NCI-H2081 treated with DMSO at 0.1 percent for 48 hours (cell line): ENCODE measurements at regions not wholly inside any gene's neighbourhood (a gene's known extent, or its start where the extent isn't known, plus 50 kb on each side); places are given as distances from the start of the nearest gene placed in this dataset.

Experiments
- DNase-seq: peaks from one replicate; lab custom pipeline; 2025; lab: John Stamatoyannopoulos, UW

DNA sequence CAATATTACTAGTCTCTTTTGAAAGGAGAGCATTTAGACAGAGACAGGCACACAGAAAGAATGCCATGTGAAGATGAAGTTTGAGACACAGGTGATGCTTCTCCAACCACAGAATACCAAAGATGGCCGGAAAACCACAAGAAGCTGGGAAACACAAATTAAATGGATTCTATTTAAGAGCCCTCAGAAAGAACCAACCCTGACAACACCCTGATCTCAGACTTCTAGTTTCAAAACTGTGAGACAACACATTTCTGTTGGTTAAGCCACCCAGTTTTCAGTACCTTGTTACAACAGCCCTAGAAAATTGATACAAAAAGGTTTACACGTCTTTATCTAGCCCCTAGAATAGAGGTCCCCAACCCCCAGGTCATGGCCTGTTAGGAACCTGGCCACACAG, 79.8 kb upstream of the CCNG1 start:
- DNase-seq, result no peak

DNA sequence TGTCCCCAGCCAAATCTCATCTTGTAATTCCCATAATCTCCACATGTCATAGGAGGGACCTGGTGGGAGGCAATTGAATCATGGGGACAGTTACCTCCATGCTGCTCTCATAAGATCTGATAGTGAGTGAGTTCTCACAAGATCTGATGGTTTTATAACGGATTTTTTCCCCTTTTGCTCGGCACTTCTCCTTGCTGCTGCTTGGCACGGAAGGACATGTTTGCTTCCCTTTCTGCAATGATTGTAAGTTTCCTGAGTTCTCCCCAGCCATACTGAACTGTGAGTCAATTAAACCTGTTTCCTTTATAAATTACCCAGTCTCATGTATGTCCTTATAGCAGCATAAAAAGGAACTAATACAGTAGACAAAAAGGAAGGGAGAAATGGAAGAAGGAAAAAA, 76.7 kb upstream of the CCNG1 start:
- no peak for DNase-seq

DNA sequence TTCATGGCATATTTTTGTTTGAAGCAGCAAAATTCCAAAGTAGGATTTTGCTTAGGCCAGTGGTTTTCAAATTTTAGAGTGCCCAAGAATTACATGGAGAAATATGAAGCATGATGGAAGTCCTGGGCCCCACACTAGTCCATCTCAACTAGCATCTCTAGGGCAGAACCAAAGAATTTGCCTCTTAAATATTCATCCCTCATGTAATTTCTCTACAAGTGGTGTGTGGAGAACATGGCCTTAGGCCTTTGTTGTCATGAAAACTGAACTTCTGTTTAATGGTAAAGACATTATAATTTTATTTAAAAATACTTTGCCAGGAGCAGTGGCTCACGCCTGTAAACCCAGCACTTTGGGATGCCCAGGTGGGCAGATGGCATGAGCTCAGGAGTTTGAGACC, 75.9 kb upstream of the CCNG1 start:
- no peak for DNase-seq

- DNase-seq, result no peak
Observed at GRCh38 chr5:163362840-163363371, 74.5 kb upstream of the CCNG1 start.

- DNase-seq, result no peak
Observed at GRCh38 chr5:163363389-163363788, 74.0 kb upstream of the CCNG1 start.

GRCh38 chr5:163366757-163367156, 70.6 kb upstream of the CCNG1 start:
- DNase-seq, result no peak

DNA sequence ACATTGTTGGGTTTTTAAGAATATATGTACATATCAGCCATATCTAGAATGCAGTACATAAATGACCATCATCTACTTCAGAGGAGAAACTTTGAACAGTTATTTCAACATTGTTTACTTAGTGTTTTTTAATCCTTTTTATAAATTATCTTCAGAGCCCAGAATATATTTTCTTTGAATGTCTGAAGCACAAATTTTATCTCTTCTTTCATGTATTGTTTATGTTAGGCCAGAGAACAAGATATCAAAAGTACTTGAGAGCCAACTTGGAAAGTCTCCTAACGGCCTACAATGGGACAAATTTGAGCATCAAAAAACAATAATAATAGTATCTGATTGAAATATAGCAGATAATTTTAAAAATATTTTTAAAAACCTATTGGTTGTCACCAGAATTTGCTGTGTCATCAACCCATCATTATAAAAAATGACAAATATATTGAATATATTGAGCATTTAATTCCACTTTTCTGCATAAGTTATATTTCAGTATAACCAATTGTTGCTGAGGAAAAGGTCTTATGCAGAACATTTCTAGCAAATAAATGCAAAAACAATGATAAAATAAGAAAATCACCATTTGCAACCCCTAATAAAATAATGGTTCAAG, 67.5 kb upstream of the CCNG1 start:
- no peak for DNase-seq

DNA sequence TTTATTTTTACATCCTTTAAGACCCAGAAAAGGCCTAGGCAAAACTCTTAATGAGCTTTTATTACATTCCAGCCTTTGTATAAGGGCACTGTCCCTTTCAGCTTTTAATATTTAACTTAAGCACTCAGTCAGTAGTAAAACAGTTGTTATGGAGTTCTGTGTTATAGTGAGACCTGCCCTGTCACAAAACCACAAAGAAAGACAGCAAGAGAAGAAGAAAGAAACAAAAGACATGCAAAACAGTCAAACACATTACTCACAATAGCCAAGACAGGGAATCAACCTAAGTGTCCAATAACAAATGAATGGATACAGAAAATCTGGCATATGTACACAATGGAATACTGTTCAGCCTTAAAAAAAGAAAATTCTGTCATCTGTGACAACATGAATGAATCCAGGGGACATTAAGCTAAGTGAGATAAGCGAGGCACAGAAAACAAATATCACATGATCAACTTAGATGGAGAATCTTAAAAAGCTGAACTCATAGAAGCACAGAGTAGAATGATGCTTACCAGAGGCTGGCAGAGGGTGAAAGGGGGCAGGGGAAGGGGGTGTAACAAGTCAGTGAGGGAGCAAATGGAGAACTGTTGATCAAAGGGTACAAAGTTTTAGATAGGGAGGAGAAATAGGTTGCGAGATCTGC, 63.8 kb upstream of the CCNG1 start:
- no peak for DNase-seq

DNA sequence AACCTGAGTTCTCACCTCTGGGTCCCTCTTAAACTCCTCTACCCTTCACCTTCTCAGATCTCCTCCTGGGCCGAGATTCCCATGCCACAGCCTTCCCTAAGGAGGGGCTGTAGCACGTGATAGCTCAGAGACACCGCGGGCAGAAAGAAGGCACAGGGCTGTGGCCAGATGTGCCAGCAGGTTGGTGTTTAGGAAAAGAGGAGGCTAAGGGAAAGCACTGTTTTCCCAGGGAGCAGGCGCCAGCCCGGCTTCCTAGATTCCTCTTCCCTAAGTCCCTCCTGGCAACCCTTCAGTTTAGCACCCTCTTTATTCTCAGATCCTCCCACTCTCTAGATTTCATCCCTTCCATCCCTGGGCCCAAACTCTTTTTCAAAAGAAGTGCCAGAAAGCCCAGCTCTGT, 59.4 kb upstream of the CCNG1 start:
- no peak for DNase-seq

- DNase-seq, result no peak
Observed at GRCh38 chr5:163379298-163380155, 57.9 kb upstream of the CCNG1 start.

GRCh38 chr5:163381832-163382231, 55.6 kb upstream of the CCNG1 start:
- no peak for DNase-seq

DNA sequence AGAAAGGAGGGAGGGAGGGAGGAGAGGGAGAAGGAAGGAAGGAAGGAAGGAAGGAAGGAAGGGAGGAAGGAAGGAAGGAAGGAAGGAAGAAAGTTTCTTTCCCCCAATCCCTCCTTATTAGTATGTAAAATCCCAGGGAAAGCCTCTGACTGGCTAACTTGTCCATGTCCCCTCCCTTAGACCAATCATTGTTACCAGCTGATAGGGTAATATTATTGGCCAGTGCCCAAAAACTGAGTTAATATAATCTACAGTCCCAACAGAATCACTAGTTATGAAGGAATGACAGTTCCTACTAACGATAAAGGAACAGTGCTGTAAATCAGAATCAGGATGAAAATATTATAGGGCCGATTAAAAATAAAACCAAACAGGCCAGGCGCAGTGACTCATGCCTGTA, 53.6 kb upstream of the CCNG1 start:
- no peak for DNase-seq

DNA sequence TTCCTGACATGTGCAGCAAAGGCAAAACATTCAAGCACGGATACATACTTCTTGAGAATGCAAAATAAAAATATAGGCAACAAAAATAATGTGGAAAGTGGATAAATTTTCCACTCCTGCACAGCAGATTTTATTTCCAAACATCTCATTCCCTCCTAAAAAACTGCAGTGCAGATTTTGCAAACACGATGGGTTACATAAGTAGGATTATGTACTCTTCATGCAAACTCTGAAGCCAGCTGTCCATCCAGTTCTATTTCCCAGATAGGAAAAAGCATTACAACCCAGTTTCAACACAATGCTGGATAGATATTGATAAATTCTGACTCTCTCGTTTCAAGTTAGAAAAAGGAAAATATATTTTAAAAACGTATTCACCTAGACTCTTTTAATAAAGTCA, 52.7 kb upstream of the CCNG1 start:
- DNase-seq, result no peak

- DNase-seq, result no peak
Observed at GRCh38 chr5:163385271-163385670, 52.1 kb upstream of the CCNG1 start.

- DNase-seq, result no peak
Observed at GRCh38 chr5:163385824-163386223, 51.6 kb upstream of the CCNG1 start.

DNA sequence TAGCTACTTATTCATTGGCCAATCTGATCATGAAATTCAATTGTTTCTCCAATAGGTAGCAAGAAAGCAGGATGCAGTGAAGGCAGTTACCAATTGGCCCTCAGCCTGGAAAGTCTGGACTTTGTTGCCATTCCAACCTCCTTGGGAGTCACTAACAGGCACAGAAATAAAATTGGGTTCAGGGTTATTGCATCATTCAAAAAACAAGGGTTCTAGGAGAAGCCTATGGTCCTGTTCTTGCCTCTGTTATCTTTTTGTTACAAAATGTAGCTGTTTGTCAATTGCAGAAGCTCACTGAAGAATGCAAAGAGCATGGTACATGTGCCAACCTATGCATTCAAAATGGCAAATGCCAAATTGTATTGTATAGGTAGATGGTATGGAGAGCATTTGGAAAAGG, 51.0 kb upstream of the CCNG1 start:
- DNase-seq, result no peak

DNA sequence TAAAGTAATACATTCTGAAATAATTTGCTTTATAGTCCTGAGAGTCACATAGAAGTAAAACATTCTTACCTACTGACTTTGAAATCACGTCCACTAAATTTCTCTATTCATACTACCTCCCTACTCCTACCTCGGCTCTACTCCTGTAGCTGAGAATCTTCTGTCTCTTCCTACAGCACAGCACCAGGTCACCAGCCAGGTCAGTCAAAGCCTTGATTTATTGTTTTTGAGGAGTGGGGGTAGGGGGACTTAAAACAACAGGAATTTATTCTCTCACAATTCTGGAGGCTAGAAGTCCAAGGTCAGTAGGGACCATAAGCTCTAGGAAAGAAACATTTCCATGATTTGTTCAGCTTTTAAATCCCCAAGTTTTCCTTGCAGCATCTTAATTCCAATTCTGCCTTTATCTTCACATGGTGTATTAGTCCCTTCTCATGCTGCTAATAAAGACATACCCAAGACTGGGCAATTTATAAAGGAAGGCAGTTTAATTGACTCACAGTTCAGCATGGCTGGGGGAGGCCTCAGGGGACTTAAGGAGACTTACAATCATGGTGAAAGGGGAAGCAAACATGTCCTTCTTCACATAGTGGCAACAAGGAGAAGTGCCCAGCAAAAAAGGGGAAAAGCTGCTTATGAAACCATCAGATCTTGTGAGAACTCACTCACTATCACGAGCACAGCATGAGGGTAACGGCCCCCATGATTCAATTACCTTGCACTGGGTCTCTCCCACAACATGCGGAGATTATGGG, 49.6 kb upstream of the CCNG1 start:
- no peak for DNase-seq
